Upper lobe of right lung (tissue), 1 donor: ENCODE measurements at regions not wholly inside any gene's neighbourhood (a gene's known extent, or its start where the extent isn't known, plus 50 kb on each side); places are given as distances from the start of the nearest gene placed in this dataset.

Source experiments
- ATAC-seq: fragments of 200-7000 bp; cut with Tn5 transposase; one replicate; pipeline ENCODE4 v1.9.1; 2020; ENCODE audit warnings: mild to moderate bottlenecking, moderate library complexity
- DNase-seq: peaks from one replicate; pipeline ENCODE4 v3.0.0-alpha.2; 2020
- H3K27ac ChIP-seq: fragments of 200-600 bp; one replicate; pipeline ENCODE4 v1.8.0; 2022
- H3K27me3 ChIP-seq: fragments of 200-600 bp; one replicate; pipeline ENCODE4 v1.8.0; 2022; ENCODE audit warnings: mild to moderate bottlenecking
- H3K36me3 ChIP-seq: fragments of 200-600 bp; one replicate; pipeline ENCODE4 v1.8.0; 2022
- H3K4me1 ChIP-seq: fragments of 200-600 bp; one replicate; pipeline ENCODE4 v1.8.0; 2022
- H3K4me3 ChIP-seq: fragments of 200-600 bp; one replicate; pipeline ENCODE4 v1.8.0; 2022; ENCODE audit warnings: mild to moderate bottlenecking
- H3K9me3 ChIP-seq: fragments of 200-600 bp; one replicate; pipeline ENCODE4 v1.8.0; 2022
- CTCF ChIP-seq: fragments of 200-600 bp; IDR thresholded peaks from one replicate; pipeline ENCODE4 v1.8.0; 2022; ENCODE audit warnings: antibody characterized with exemption
- intact Hi-C: fragments of 100-400 bp; cut with DNase I; formaldehyde crosslinking; loops from one replicate; pipeline ENCODE4 v1.11.0; 2022
- donor health status: DM: no; HTN: yes; CAD: no; lungs with severe emphysema.

- intact Hi-C loops, result no loop called here
- Histone ChIP-seq H3K36me3 (no peaks in the 10 kb centered on the region), H3K9me3 (no peaks in the 10 kb centered on the region), H3K4me3 (no peak overlapping the region), H3K27me3 (peaks cover 26% of the 10 kb centered on the region), H3K27ac (no peak overlapping the region), H3K4me1 (peaks cover 10% of the 10 kb centered on the region)
- TF ChIP-seq CTCF, result no peak
- ATAC-seq (no peak), DNase-seq (no peak)
These were observed 183.8 kb downstream of the OPA1 start for GRCh38 chr3:193776626-193777358.

GRCh38 chr3:193777524-193777923 is 184.5 kb downstream of the OPA1 start:
- Histone ChIP-seq H3K36me3 (no peaks in the 10 kb centered on the region), H3K9me3 (no peaks in the 10 kb centered on the region), H3K27ac (no peak overlapping the region), H3K4me1 (peaks cover 10% of the 10 kb centered on the region), H3K27me3 (peaks cover 26% of the 10 kb centered on the region), H3K4me3 (no peak overlapping the region)
- ATAC-seq (no peak), DNase-seq (no peak)
- TF ChIP-seq CTCF, result no peak
- intact Hi-C loops, result no loop called here

- intact Hi-C loops, result no loop called here
- Histone ChIP-seq H3K36me3 (no peaks in the 10 kb centered on the region), H3K27me3 (peaks cover 26% of the 10 kb centered on the region), H3K9me3 (no peaks in the 10 kb centered on the region), H3K4me1 (peaks cover 14% of the 10 kb centered on the region), H3K4me3 (no peak overlapping the region), H3K27ac (no peak overlapping the region)
- DNase-seq, result no peak
- ATAC-seq, result no peak
- no peak for TF ChIP-seq CTCF
These were observed 185.7 kb downstream of the OPA1 start for GRCh38 chr3:193778676-193779075.

- no peak for TF ChIP-seq CTCF
- H3K27me3 ChIP-seq, result peaks cover 25% of the 10 kb centered on the region
- H3K27ac ChIP-seq, result no peak overlapping the region
- no peak for ATAC-seq
- no peak for DNase-seq
- no peaks in the 10 kb centered on the region for H3K36me3 ChIP-seq
- peaks cover 14% of the 10 kb centered on the region for H3K4me1 ChIP-seq
- intact Hi-C loops, result loop anchor here (10.0 kb wide), 1 partner anchor 225 kb away; no protein-coding TSS in a partner anchor
- H3K4me3 ChIP-seq, result no peak overlapping the region
- H3K9me3 ChIP-seq, result no peaks in the 10 kb centered on the region
These were observed 186.9 kb downstream of the OPA1 start for GRCh38 chr3:193779933-193780332.

GRCh38 chr3:193780397-193780796 is 187.4 kb downstream of the OPA1 start:
- peaks cover 20% of the 10 kb centered on the region for H3K27me3 ChIP-seq
- H3K27ac ChIP-seq, result no peak overlapping the region
- peaks cover 14% of the 10 kb centered on the region for H3K4me1 ChIP-seq
- no peaks in the 10 kb centered on the region for H3K36me3 ChIP-seq
- H3K9me3 ChIP-seq, result no peaks in the 10 kb centered on the region
- ATAC-seq (no peak), DNase-seq (no peak)
- TF ChIP-seq CTCF, result no peak
- H3K4me3 ChIP-seq, result no peak overlapping the region
- intact Hi-C loops, result loop anchor here (10.0 kb wide), 1 partner anchor 224 kb away; no protein-coding TSS in a partner anchor
